GM13976 (cell line): ENCODE measurements at regions not wholly inside any gene's neighbourhood (a gene's known extent, or its start where the extent isn't known, plus 50 kb on each side); places are given as distances from the start of the nearest gene placed in this dataset.

Experiments used
- DNase-seq: peaks from one replicate; pipeline ENCODE4 v3.0.0; 2012; ENCODE audit warnings: low spot score
- CTCF ChIP-seq: IDR thresholded peaks from 2 replicates; pipeline ENCODE4 v1.5.1; 2012; ENCODE audit warnings: borderline replicate concordance, mild to moderate bottlenecking; ENCODE audit not compliant: insufficient read depth; ENCODE audit errors: extremely low read depth, missing control alignments, control extremely low read depth
- in situ Hi-C: fragments of 300-500 bp; cut with MboI; formaldehyde crosslinking; loops from one replicate; pipeline ENCODE4 v1.12.0; 2022; ENCODE audit warnings: low sequenced_read_pairs, mixed read lengths, inconsistent platforms; ENCODE audit not compliant: unreplicated experiment

GRCh38 chr13:22082437-22083100, 411.7 kb downstream of the FGF9 start:
- in situ Hi-C loops, result no loop called here
- no peak for DNase-seq
- TF ChIP-seq CTCF, result no peak

GRCh38 chr13:22085001-22085400, 414.1 kb downstream of the FGF9 start:
- in situ Hi-C loops, result no loop called here
- TF ChIP-seq CTCF, result no peak
- DNase-seq, result no peak

GRCh38 chr13:22086597-22087330, 415.9 kb downstream of the FGF9 start:
- no peak for DNase-seq
- in situ Hi-C loops, result no loop called here
- TF ChIP-seq CTCF, result no peak

- in situ Hi-C loops, result no loop called here
- DNase-seq, result no peak
- no peak for TF ChIP-seq CTCF
These were observed 419.2 kb downstream of the FGF9 start for GRCh38 chr13:22090106-22090505.

- TF ChIP-seq CTCF, result no peak
- DNase-seq, result no peak
- in situ Hi-C loops, result no loop called here
These were observed 420.5 kb downstream of the FGF9 start for GRCh38 chr13:22091222-22091970.

- in situ Hi-C loops, result no loop called here
- TF ChIP-seq CTCF, result no peak
- no peak for DNase-seq
These were observed 421.1 kb downstream of the FGF9 start for GRCh38 chr13:22091971-22092300.
